HEK293T (cell line): ENCODE measurements at regions not wholly inside any gene's neighbourhood (a gene's known extent, or its start where the extent isn't known, plus 50 kb on each side); places are given as distances from the start of the nearest gene placed in this dataset.

ENCODE experiments used
- CTCF ChIA-PET: fragments of 350-600 bp; formaldehyde crosslinking; extraction: SDS; loops from one replicate; lab custom pipeline; 2021; ENCODE audit warnings: antibody characterized with exemption, inconsistent platforms; lab: Yijun Ruan, JAX
- POLR2A ChIA-PET: fragments of 350-600 bp; formaldehyde crosslinking; extraction: SDS; loops from one replicate; lab custom pipeline; 2020; ENCODE audit warnings: antibody characterized with exemption, inconsistent platforms; lab: Yijun Ruan, JAX
- DNase-seq: peaks from one replicate; pipeline ENCODE4 v3.0.0; 2012; ENCODE audit warnings: mixed read lengths; ENCODE audit errors: extremely low spot score
- ARNT ChIP-seq: fragments of 450-650 bp; IDR thresholded peaks from 2 replicates; pipeline ENCODE4 v1.6.1; 2017; ENCODE audit warnings: mild to moderate bottlenecking
- BHLHE40 ChIP-seq: fragments of 450-650 bp; IDR thresholded peaks from 2 replicates; pipeline ENCODE4 v1.6.1; 2016; ENCODE audit warnings: mild to moderate bottlenecking, moderate library complexity, borderline replicate concordance
- CTBP1 ChIP-seq: fragments of 450-650 bp; IDR thresholded peaks from 2 replicates; pipeline ENCODE4 v1.6.1; 2016; ENCODE audit warnings: borderline replicate concordance
- ELF4 ChIP-seq: fragments of 450-650 bp; IDR thresholded peaks from 2 replicates; pipeline ENCODE4 v1.6.1; 2017; ENCODE audit warnings: antibody characterized with exemption
- FOXA1 ChIP-seq: fragments of 450-650 bp; IDR thresholded peaks from 2 replicates; pipeline ENCODE4 v1.6.1; 2016; ENCODE audit warnings: mild to moderate bottlenecking
- FOXK2 ChIP-seq: fragments of 450-650 bp; IDR thresholded peaks from 2 replicates; pipeline ENCODE4 v1.6.1; 2016; ENCODE audit warnings: mild to moderate bottlenecking
- FOXM1 ChIP-seq: fragments of 450-650 bp; IDR thresholded peaks from 2 replicates; pipeline ENCODE4 v1.6.1; 2017; ENCODE audit warnings: mild to moderate bottlenecking, borderline replicate concordance
- HDGF ChIP-seq: fragments of 450-650 bp; IDR thresholded peaks from 2 replicates; pipeline ENCODE4 v1.6.1; 2017; ENCODE audit warnings: antibody characterized with exemption, borderline replicate concordance
- L3MBTL2 ChIP-seq: fragments of 450-650 bp; conservative IDR thresholded peaks from 2 replicates; pipeline ENCODE4 v1.6.1; 2016; ENCODE audit warnings: mild to moderate bottlenecking
- LEF1 ChIP-seq: fragments of 450-650 bp; IDR thresholded peaks from 2 replicates; pipeline ENCODE4 v1.6.1; 2017; ENCODE audit warnings: mild to moderate bottlenecking, borderline replicate concordance
- NFRKB ChIP-seq: fragments of 450-650 bp; IDR thresholded peaks from 2 replicates; pipeline ENCODE4 v1.6.1; 2016; ENCODE audit warnings: mild to moderate bottlenecking, moderate library complexity
- SP1 ChIP-seq: fragments of 450-650 bp; IDR thresholded peaks from 2 replicates; pipeline ENCODE4 v1.6.1; 2017
- SUZ12 ChIP-seq: fragments of 450-650 bp; IDR thresholded peaks from 2 replicates; pipeline ENCODE4 v1.6.1; 2016; ENCODE audit warnings: mild to moderate bottlenecking
- TARDBP ChIP-seq: fragments of 450-650 bp; IDR thresholded peaks from 2 replicates; pipeline ENCODE4 v1.6.1; 2016
- ZNF384 ChIP-seq: fragments of 450-650 bp; IDR thresholded peaks from 2 replicates; pipeline ENCODE4 v1.6.1; 2016
- TF ChIP-seq, protein P1 (sequence below): fragments of 450-650 bp; IDR thresholded peaks from 2 replicates; pipeline ENCODE4 v1.6.1; 2016

- POLR2A ChIA-PET, result no interaction called here
- TF ChIP-seq FOXA1, result no peak
- no peak for TF ChIP-seq L3MBTL2
- TF ChIP-seq NFRKB, result no peak
- no peak for TF ChIP-seq LEF1
- no peak for TF ChIP-seq SUZ12
- no peak for TF ChIP-seq ARNT
- no peak for TF ChIP-seq CTBP1
- TF ChIP-seq BHLHE40, result no peak
- TF ChIP-seq ELF4, result no peak
- TF ChIP-seq TARDBP, result no peak
- TF ChIP-seq, protein P1, sequence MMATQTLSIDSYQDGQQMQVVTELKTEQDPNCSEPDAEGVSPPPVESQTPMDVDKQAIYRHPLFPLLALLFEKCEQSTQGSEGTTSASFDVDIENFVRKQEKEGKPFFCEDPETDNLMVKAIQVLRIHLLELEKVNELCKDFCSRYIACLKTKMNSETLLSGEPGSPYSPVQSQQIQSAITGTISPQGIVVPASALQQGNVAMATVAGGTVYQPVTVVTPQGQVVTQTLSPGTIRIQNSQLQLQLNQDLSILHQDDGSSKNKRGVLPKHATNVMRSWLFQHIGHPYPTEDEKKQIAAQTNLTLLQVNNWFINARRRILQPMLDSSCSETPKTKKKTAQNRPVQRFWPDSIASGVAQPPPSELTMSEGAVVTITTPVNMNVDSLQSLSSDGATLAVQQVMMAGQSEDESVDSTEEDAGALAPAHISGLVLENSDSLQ, result no peak
- CTCF ChIA-PET, result no interaction called here
Observed at GRCh38 chr9:96086936-96087571, 211.6 kb downstream of the ERCC6L2 start.

DNA sequence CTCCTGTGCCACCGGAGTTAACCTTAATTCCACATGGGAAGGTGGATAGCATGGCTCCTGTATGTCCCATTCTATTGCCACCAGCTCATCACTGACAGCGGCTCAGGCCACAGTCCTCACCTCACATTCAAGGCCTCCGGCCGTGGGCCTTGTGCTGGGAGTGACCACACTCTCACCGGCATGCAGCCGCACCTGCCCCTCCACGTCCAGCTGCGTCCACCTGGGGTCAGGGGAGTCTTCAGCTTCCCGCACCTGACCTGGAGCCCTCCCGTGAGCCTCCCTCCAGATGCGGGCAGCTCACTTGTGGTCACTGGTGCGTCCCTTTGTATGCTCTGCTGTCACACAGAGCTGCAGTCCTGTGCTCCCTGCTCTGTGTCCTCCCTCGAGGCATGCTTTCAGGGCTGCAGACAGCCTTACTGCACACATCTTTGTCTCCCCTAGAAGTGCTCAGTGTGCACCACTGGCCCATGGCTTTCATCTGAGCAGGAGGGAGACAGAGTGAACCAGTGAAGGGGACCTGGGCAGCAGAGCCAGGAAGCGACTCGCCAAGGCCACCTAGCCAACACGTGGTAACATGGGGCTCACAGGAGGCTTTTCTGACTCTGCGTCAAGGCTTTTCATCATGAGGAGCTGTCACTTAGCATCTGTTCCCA is 210.1 kb downstream of the ERCC6L2 start:
- TF ChIP-seq ELF4 (no peak), HDGF (no peak), FOXK2 (no peak), FOXA1 (no peak), ZNF384 (no peak), BHLHE40 (no peak), L3MBTL2 (no peak), NFRKB (no peak), SUZ12 (no peak)
- CTCF ChIA-PET, result no interaction called here
- DNase-seq, result no peak
- POLR2A ChIA-PET, result no interaction called here

More at GRCh38 chr9:96086936-96087571, 211.6 kb downstream of the ERCC6L2 start:
- no peak for DNase-seq

DNA sequence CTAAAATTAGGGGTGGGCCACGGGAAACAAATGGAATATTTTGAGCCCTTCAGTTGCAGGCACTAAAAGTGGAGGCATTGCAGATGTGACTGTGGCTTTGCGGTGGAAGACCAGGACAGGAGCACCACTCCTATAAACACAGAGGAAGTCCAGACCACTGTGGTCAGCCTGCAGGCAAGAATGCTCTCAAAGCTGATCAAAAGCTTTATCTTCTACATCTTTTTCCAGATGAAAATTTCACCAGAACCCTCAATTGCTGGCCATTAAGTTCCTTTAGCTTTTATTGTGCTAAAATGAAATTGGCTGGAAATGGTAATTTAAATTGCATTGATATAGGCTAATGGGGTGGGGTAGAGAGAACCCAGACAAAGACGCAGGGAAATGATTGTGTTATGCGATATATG is 208.8 kb downstream of the ERCC6L2 start:
- CTCF ChIA-PET, result no interaction called here
- TF ChIP-seq SP1 (no peak), L3MBTL2 (no peak), TARDBP (no peak), CTBP1 (no peak), ARNT (no peak), NFRKB (no peak), FOXM1 (no peak), ZNF384 (no peak), FOXK2 (no peak), ELF4 (no peak), LEF1 (no peak), BHLHE40 (no peak), FOXA1 (no peak), HDGF (no peak), SUZ12 (no peak)
- TF ChIP-seq, protein P1, result no peak
- no peak for DNase-seq
- POLR2A ChIA-PET, result no interaction called here

DNA sequence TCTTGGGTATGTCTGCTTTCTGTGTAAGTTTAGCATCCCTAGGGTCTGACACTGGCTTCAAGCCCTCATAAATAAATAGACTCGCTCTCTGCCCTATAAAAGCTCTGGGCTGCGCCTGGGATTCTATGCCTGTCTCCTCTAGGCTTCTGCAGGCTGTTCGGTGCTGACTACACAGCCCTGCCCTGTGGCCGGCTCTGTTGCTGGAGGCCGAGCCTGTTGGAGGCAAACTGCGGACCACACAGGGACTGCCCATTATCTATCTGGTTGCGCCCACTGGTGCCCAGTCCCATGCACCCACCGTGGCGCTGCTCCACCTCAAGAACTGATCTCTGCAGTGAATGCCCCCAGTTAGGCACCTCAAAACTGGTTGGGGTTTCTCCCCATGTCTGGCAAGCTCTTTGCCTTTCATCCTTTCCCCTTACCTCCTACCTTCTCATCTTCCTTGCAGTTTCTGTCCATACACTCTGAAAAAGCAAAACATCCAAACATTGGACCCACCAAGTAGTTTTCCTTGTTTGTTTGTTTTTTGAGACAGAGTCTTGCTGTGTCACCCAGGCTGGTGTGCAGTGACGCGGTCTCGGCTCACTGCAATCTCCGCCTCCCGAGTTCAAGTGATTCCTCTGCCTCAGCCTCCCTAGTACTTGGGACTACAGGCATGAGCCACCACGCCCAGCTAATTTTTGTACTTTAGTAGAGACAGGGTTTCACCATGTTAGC is 207.2 kb downstream of the ERCC6L2 start:
- no peak for DNase-seq
- TF ChIP-seq ZNF384 (no peak), FOXA1 (no peak), L3MBTL2 (no peak), FOXK2 (no peak), LEF1 (no peak), ARNT (no peak), ELF4 (no peak), SP1 (no peak), SUZ12 (no peak), FOXM1 (no peak), HDGF (no peak)
- CTCF ChIA-PET, result no interaction called here
- POLR2A ChIA-PET, result no interaction called here

DNA sequence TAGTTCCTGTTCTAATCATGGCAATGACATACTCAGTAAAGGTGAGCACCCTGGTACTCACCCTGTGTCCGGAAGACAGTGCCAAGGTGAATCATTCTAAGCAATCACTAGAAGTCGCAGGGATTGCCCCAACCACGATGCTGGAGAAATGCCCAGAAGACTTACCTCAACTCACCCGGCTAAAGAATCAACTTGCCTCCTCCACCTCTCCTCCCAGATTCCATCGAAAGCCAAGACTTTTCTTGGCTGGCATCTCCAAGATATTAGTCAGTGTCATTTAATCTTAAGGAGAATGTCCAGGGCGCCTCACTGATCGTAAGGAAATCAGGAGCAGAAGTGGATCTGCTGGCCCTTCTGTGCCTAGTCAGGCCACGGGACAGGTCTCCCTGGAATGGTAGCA is 204.9 kb downstream of the ERCC6L2 start:
- ChIA-PET POLR2A (no interaction called here), CTCF (interaction anchor here (0.6 to 0.8 kb wide), 2 partner anchors 131 to 137 kb away, joined by 3 read pairs; no protein-coding TSS in a partner anchor)
- TF ChIP-seq HDGF (no peak), ARNT (no peak)
- DNase-seq, result no peak

GRCh38 chr9:96079779-96080178 is 204.3 kb downstream of the ERCC6L2 start:
- ChIA-PET CTCF (interaction anchor here (0.6 to 0.8 kb wide), 2 partner anchors 132 to 138 kb away, joined by 3 read pairs; no protein-coding TSS in a partner anchor), POLR2A (no interaction called here)
- DNase-seq, result no peak
- no peak for TF ChIP-seq SUZ12
- no peak for TF ChIP-seq TARDBP
- TF ChIP-seq LEF1, result no peak
- no peak for TF ChIP-seq ZNF384
